ENCODE measurements at regions not wholly inside any gene's neighbourhood (a gene's known extent, or its start where the extent isn't known, plus 50 kb on each side); places are given as distances from the start of the nearest gene placed in this dataset.

GRCh38 chr11:134818516-134818915 lies 406.5 kb upstream of the B3GAT1 start:
- TF ChIP-seq, protein P1, sequence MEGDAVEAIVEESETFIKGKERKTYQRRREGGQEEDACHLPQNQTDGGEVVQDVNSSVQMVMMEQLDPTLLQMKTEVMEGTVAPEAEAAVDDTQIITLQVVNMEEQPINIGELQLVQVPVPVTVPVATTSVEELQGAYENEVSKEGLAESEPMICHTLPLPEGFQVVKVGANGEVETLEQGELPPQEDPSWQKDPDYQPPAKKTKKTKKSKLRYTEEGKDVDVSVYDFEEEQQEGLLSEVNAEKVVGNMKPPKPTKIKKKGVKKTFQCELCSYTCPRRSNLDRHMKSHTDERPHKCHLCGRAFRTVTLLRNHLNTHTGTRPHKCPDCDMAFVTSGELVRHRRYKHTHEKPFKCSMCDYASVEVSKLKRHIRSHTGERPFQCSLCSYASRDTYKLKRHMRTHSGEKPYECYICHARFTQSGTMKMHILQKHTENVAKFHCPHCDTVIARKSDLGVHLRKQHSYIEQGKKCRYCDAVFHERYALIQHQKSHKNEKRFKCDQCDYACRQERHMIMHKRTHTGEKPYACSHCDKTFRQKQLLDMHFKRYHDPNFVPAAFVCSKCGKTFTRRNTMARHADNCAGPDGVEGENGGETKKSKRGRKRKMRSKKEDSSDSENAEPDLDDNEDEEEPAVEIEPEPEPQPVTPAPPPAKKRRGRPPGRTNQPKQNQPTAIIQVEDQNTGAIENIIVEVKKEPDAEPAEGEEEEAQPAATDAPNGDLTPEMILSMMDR (IDR thresholded peaks at IDR 0.05), result no peak

GRCh38 chr11:134815404-134815803 lies 403.4 kb upstream of the B3GAT1 start:
- Histone ChIP-seq H3K4me3 (no peak overlapping the region), H3K27me3 (peaks cover 0 to 78% (median 21%) of the 10 kb centered on the region in 7 donors)

More at GRCh38 chr11:134818516-134818915, 406.5 kb upstream of the B3GAT1 start:
- DNase-seq (no peak), ATAC-seq (no peak)
- Histone ChIP-seq H3K27ac (no peak overlapping the region), H3K9me3 (no peaks in the 10 kb centered on the region), H3K4me1 (no peaks in the 10 kb centered on the region), H3K4me3 (no peak overlapping the region), H3K36me3 (no peaks in the 10 kb centered on the region), H3K27me3 (peaks cover 0 to 88% (median 30%) of the 10 kb centered on the region in 7 donors)
- intact Hi-C loops (cut with DNase I), result no loop called here
- 27 to 34% methylated on average over 5 of the region's 5 CpGs for WGBS, 2 donors

DNA sequence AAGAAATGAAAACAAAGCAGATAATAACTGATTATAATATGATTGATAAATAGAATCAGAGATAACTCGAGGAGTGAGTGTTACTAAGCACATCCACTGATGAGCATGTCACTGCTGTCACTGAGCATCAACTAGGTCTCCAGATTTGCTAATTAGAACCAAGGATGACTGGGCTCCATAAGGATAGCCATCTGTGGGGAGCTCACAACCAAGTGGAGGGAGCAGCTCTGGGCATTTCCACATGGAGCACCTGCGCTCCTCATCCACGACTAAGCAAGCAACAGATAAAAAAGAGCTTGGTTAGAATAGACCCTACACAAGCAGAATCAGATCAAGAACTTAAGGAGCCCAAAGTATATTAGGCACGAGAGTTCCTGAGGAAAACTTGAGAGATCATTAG lies 396.0 kb upstream of the B3GAT1 start:
- H3K9me3 ChIP-seq, result no peaks in the 10 kb centered on the region
- no peaks in the 10 kb centered on the region for H3K36me3 ChIP-seq
- H3K27ac ChIP-seq, result no peak overlapping the region
- WGBS, 2 donors, result 70 to 82% methylated on average over 4 of the region's 4 CpGs
- no peak for ATAC-seq
- TF ChIP-seq, protein P1 (IDR thresholded peaks at IDR 0.05), result no peak
- H3K27me3 ChIP-seq, result peaks cover 0 to 67% (median 22%) of the 10 kb centered on the region in 7 donors
- intact Hi-C loops (cut with DNase I), result loop anchor here in 1 of 10 donors (10.0 kb wide), 1 partner anchor 63 kb away; no protein-coding TSS in a partner anchor
- no peak overlapping the region for H3K4me3 ChIP-seq
- no peaks in the 10 kb centered on the region for H3K4me1 ChIP-seq
- no peak for DNase-seq

More at GRCh38 chr11:134815404-134815803, 403.4 kb upstream of the B3GAT1 start:
- DNase-seq (no peak), ATAC-seq (no peak)
- no peak overlapping the region for H3K27ac ChIP-seq
- TF ChIP-seq, protein P1 (IDR thresholded peaks at IDR 0.05), result no peak
- intact Hi-C loops (cut with DNase I), result no loop called here
- 86 to 91% methylated on average over 2 of the region's 2 CpGs for WGBS, 2 donors
- no peaks in the 10 kb centered on the region for H3K4me1 ChIP-seq
- H3K9me3 ChIP-seq, result no peaks in the 10 kb centered on the region
- H3K36me3 ChIP-seq, result no peaks in the 10 kb centered on the region

DNA sequence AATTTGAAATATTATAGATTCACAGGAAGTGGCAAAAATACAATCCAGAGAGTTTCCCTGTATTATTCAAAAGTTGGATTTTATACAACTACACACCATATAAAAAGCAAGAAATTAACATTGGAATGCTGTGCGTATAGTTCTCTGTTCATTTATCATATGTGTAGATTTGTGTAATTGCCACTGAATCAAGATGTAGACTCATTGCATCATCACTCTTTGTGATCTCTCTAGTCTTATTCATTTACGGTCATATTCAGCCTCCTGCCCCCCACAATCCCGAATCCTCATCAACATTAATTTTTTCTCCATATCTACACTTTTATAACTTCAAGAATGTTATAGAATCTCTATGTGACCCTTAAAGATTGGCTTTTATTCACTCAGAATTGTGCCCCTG lies 390.6 kb upstream of the B3GAT1 start:
- H3K36me3 ChIP-seq, result no peaks in the 10 kb centered on the region
- TF ChIP-seq, protein P1 (IDR thresholded peaks at IDR 0.05), result no peak
- intact Hi-C loops (cut with DNase I), result loop anchor here in 1 of 10 donors (10.0 kb wide), 1 partner anchor 58 kb away; no protein-coding TSS in a partner anchor
- no peaks in the 10 kb centered on the region for H3K4me1 ChIP-seq
- DNase-seq (no peak), ATAC-seq (no peak)
- no peak overlapping the region for H3K4me3 ChIP-seq
- no peak overlapping the region for H3K27ac ChIP-seq
- 74 to 93% methylated on average over 3 of the region's 3 CpGs for WGBS, 2 donors
- no peaks in the 10 kb centered on the region for H3K9me3 ChIP-seq
- H3K27me3 ChIP-seq, result peaks cover 0 to 92% (median 49%) of the 10 kb centered on the region in 7 donors

All from heart right ventricle (tissue), 16 donors.